T-cell (primary cell): ENCODE measurements at regions not wholly inside any gene's neighbourhood (a gene's known extent, or its start where the extent isn't known, plus 50 kb on each side); places are given as distances from the start of the nearest gene placed in this dataset.

Source experiments
- ATAC-seq, 4 experiments: fragments of 200-7000 bp in 3 of 4; fragments of 150-1000 bp in 1 of 4; cut with Tn5 transposase; replicated peaks in 1 of 4; 1 replicate in 3 of 4; 2 replicates in 1 of 4; pipeline ENCODE4 v1.10.0; 2021; ENCODE audit warnings: moderate library complexity in 3 of 4, mild to moderate bottlenecking in 2 of 4, moderate number of reproducible peaks in 1 of 4
- CTCF ChIA-PET, 2 donors: fragments of 300-600 bp; sonication (Branson Sonifier 250); formaldehyde crosslinking; loops; one replicate each; lab custom pipeline; 2022; ENCODE audit warnings: antibody characterized with exemption in 2 of 2; lab: Charles Lee
- POLR2A ChIA-PET, 2 donors: fragments of 300-600 bp; sonication (Branson Sonifier 250); formaldehyde crosslinking; loops; one replicate each; lab custom pipeline; 2022; ENCODE audit warnings: antibody characterized with exemption in 2 of 2; lab: Charles Lee
- DNase-seq, 35 experiments: peaks; one replicate each; pipeline versions ENCODE4 v3.0.0 to v3.0.0-alpha.2; 2013 to 2023
- H3K27ac ChIP-seq: one replicate; pipeline ENCODE4 v1.5.1; 2013; ENCODE audit warnings: low read length
- H3K27me3 ChIP-seq, 2 experiments: replicated peaks in 1 of 2; 1 replicate in 1 of 2; 2 replicates in 1 of 2; pipeline versions ENCODE4 v1.6.1 to v1.7.0; 2013; ENCODE audit warnings: low read length in 1 of 2, mixed read lengths in 1 of 2; ENCODE audit not compliant: control insufficient read depth in 2 of 2, insufficient read depth in 2 of 2; ENCODE audit errors: extremely low read depth in 1 of 2
- H3K36me3 ChIP-seq, 2 donors: 1 replicate in 1 of 2; 2 replicates in 1 of 2; pipeline versions ENCODE4 v1.6.1 to v1.7.0; 2013; ENCODE audit warnings: low read length in 1 of 2; ENCODE audit not compliant: control insufficient read depth in 2 of 2, insufficient read depth in 1 of 2; ENCODE audit errors: extremely low read depth in 1 of 2
- H3K4me1 ChIP-seq, 2 experiments: 1 replicate in 1 of 2; 2 replicates in 1 of 2; pipeline versions ENCODE4 v1.6.1 to v1.7.0; 2013; ENCODE audit warnings: low read length in 2 of 2, mixed read lengths in 1 of 2; ENCODE audit not compliant: insufficient read depth in 2 of 2, control insufficient read depth in 1 of 2; ENCODE audit errors: extremely low read depth in 1 of 2
- H3K4me3 ChIP-seq, 2 donors: 1 replicate in 1 of 2; 2 replicates in 1 of 2; pipeline versions ENCODE4 v1.5.1 to v1.7.0; 2013; ENCODE audit warnings: mild to moderate bottlenecking in 2 of 2, low read length in 1 of 2, moderate library complexity in 1 of 2; ENCODE audit not compliant: control insufficient read depth in 1 of 2; ENCODE audit errors: extremely low read depth in 1 of 2
- H3K9me3 ChIP-seq: 2 replicates; pipeline ENCODE4 v1.7.0; 2013
- H3K27ac Mint-ChIP-seq, 2 donors: one replicate each; pipeline ENCODE4 v1.8.0; 2020 to 2021; ENCODE audit warnings: mild to moderate bottlenecking in 2 of 2, mixed read lengths in 2 of 2
- H3K27me3 Mint-ChIP-seq, 2 donors: one replicate each; pipeline ENCODE4 v1.8.0; 2021 to 2022; ENCODE audit warnings: mixed read lengths in 2 of 2
- H3K36me3 Mint-ChIP-seq: one replicate; pipeline ENCODE4 v1.8.0; 2021; ENCODE audit warnings: mixed read lengths
- H3K4me1 Mint-ChIP-seq, 3 donors: one replicate each; pipeline ENCODE4 v1.8.0; 2020 to 2022; ENCODE audit warnings: mixed read lengths in 3 of 3, mild to moderate bottlenecking in 1 of 3
- H3K4me3 Mint-ChIP-seq, 3 donors: one replicate each; pipeline ENCODE4 v1.8.0; 2020 to 2022; ENCODE audit warnings: mild to moderate bottlenecking in 3 of 3, mixed read lengths in 3 of 3, moderate library complexity in 3 of 3
- H3K9me3 Mint-ChIP-seq, 3 donors: one replicate each; pipeline ENCODE4 v1.8.0; 2020 to 2022; ENCODE audit warnings: mixed read lengths in 3 of 3
- WGBS: methylation state at CpG from one replicate; pipeline ENCODE4 v1.1.5; 2013; ENCODE audit warnings: missing lambda C conversion rate; ENCODE audit not compliant: insufficient coverage; 5-methylcytosine and 5-hydroxymethylcytosine counted together

GRCh38 chr4:36665985-36666527 lies 384.6 kb downstream of the DTHD1 start:
- Mint-ChIP-seq H3K4me3 (no peak overlapping the region), H3K27ac (no peak overlapping the region), H3K36me3 (no peaks in the 10 kb centered on the region), H3K27me3 (peaks cover 0 to 4% of the 10 kb centered on the region in 2 donors), H3K9me3 (peaks cover 0 to 3% (median 0%) of the 10 kb centered on the region in 3 donors), H3K4me1 (no peaks in the 10 kb centered on the region)
- no peaks in the 10 kb centered on the region for H3K36me3 ChIP-seq
- no peak for DNase-seq
- H3K27me3 ChIP-seq = no peaks in the 10 kb centered on the region
- H3K27ac ChIP-seq = no peak overlapping the region
- POLR2A ChIA-PET = no interaction called here
- H3K4me3 ChIP-seq = no peak overlapping the region
- no CpG with 5 or more reads among the region's 3 CpGs for WGBS
- CTCF ChIA-PET = no interaction called here
- H3K9me3 ChIP-seq = no peaks in the 10 kb centered on the region
- no peak for ATAC-seq
- no peaks in the 10 kb centered on the region for H3K4me1 ChIP-seq

- no peak overlapping the region for H3K27ac Mint-ChIP-seq
- ChIA-PET POLR2A (no interaction called here), CTCF (no interaction called here)
- no peaks in the 10 kb centered on the region for H3K4me1 Mint-ChIP-seq
- Histone ChIP-seq H3K4me3 (no peak overlapping the region), H3K4me1 (no peaks in the 10 kb centered on the region), H3K27ac (no peak overlapping the region), H3K9me3 (no peaks in the 10 kb centered on the region), H3K36me3 (no peaks in the 10 kb centered on the region), H3K27me3 (no peaks in the 10 kb centered on the region)
- H3K36me3 Mint-ChIP-seq = no peaks in the 10 kb centered on the region
- H3K27me3 Mint-ChIP-seq = peaks cover 0 to 5% of the 10 kb centered on the region in 2 donors
- ATAC-seq (no peak), DNase-seq (no peak)
- H3K4me3 Mint-ChIP-seq = no peak overlapping the region
- peaks cover 0 to 6% (median 4%) of the 10 kb centered on the region in 3 donors for H3K9me3 Mint-ChIP-seq
- 92% methylated on average over 2 of the region's 2 CpGs for WGBS
These were observed 394.0 kb downstream of the DTHD1 start for GRCh38 chr4:36675436-36675835.

- Histone ChIP-seq H3K9me3 (no peaks in the 10 kb centered on the region), H3K27ac (no peak overlapping the region), H3K27me3 (no peaks in the 10 kb centered on the region), H3K4me3 (no peak overlapping the region), H3K4me1 (no peaks in the 10 kb centered on the region), H3K36me3 (no peaks in the 10 kb centered on the region)
- Mint-ChIP-seq H3K9me3 (peaks cover 0 to 7% (median 6%) of the 10 kb centered on the region in 3 donors), H3K27me3 (peaks cover 0 to 5% of the 10 kb centered on the region in 2 donors), H3K4me1 (no peaks in the 10 kb centered on the region), H3K4me3 (no peak overlapping the region), H3K27ac (no peak overlapping the region), H3K36me3 (no peaks in the 10 kb centered on the region)
- POLR2A ChIA-PET = no interaction called here
- CTCF ChIA-PET = no interaction called here
- no CpG with 5 or more reads among the region's 5 CpGs for WGBS
- ATAC-seq (no peak), DNase-seq (no peak)
These were observed 395.0 kb downstream of the DTHD1 start for GRCh38 chr4:36676139-36677050.

- DNase-seq = no peak
- H3K36me3 ChIP-seq = no peaks in the 10 kb centered on the region
- no peaks in the 10 kb centered on the region for H3K36me3 Mint-ChIP-seq
- ATAC-seq = no peak
- H3K27ac Mint-ChIP-seq = no peak overlapping the region
- H3K27me3 ChIP-seq = no peaks in the 10 kb centered on the region
- no peak overlapping the region for H3K4me3 ChIP-seq
- peaks cover 0 to 5% of the 10 kb centered on the region in 2 donors for H3K27me3 Mint-ChIP-seq
- H3K9me3 Mint-ChIP-seq = peaks cover 0 to 11% (median 6%) of the 10 kb centered on the region in 3 donors
- no CpG with 5 or more reads among the region's 2 CpGs for WGBS
- H3K9me3 ChIP-seq = no peaks in the 10 kb centered on the region
- no peak overlapping the region for H3K27ac ChIP-seq
- no peaks in the 10 kb centered on the region for H3K4me1 ChIP-seq
- ChIA-PET POLR2A (no interaction called here), CTCF (no interaction called here)
- no peaks in the 10 kb centered on the region for H3K4me1 Mint-ChIP-seq
- no peak overlapping the region for H3K4me3 Mint-ChIP-seq
These were observed 395.7 kb downstream of the DTHD1 start for GRCh38 chr4:36677112-36677511.

GRCh38 chr4:36677874-36678273 lies 396.5 kb downstream of the DTHD1 start:
- no peaks in the 10 kb centered on the region for H3K4me1 Mint-ChIP-seq
- no peak overlapping the region for H3K4me3 Mint-ChIP-seq
- ATAC-seq (no peak), DNase-seq (no peak)
- peaks cover 0 to 11% (median 7%) of the 10 kb centered on the region in 3 donors for H3K9me3 Mint-ChIP-seq
- peaks cover 0 to 5% of the 10 kb centered on the region in 2 donors for H3K27me3 Mint-ChIP-seq
- CTCF ChIA-PET = no interaction called here
- no peaks in the 10 kb centered on the region for H3K36me3 ChIP-seq
- H3K9me3 ChIP-seq = no peaks in the 10 kb centered on the region
- H3K4me1 ChIP-seq = no peaks in the 10 kb centered on the region
- H3K27ac Mint-ChIP-seq = no peak overlapping the region
- no peak overlapping the region for H3K27ac ChIP-seq
- no peaks in the 10 kb centered on the region for H3K36me3 Mint-ChIP-seq
- WGBS = no CpG with 5 or more reads among the region's 1 CpG
- POLR2A ChIA-PET = no interaction called here
- H3K4me3 ChIP-seq = no peak overlapping the region
- no peaks in the 10 kb centered on the region for H3K27me3 ChIP-seq

GRCh38 chr4:36687681-36688080 lies 406.3 kb downstream of the DTHD1 start:
- Histone ChIP-seq H3K4me1 (no peaks in the 10 kb centered on the region), H3K27me3 (no peaks in the 10 kb centered on the region), H3K9me3 (no peaks in the 10 kb centered on the region), H3K36me3 (no peaks in the 10 kb centered on the region), H3K27ac (no peak overlapping the region), H3K4me3 (no peak overlapping the region)
- Mint-ChIP-seq H3K27ac (no peak overlapping the region), H3K27me3 (no peaks in the 10 kb centered on the region), H3K36me3 (no peaks in the 10 kb centered on the region), H3K4me1 (no peaks in the 10 kb centered on the region), H3K4me3 (no peak overlapping the region), H3K9me3 (peaks cover 8 to 10% (median 10%) of the 10 kb centered on the region in 3 donors)
- DNase-seq = no peak
- no peak for ATAC-seq
- CTCF ChIA-PET = no interaction called here
- POLR2A ChIA-PET = no interaction called here
- no CpG with 5 or more reads among the region's 1 CpG for WGBS
